H9 (cell line): ENCODE measurements at regions not wholly inside any gene's neighbourhood (a gene's known extent, or its start where the extent isn't known, plus 50 kb on each side); places are given as distances from the start of the nearest gene placed in this dataset.

Experiments used
- DNase-seq: peaks from one replicate; pipeline ENCODE4 v3.0.0-alpha.2; 2017
- H2AFZ ChIP-seq: one replicate; pipeline ENCODE4 v1.6.1; 2013; ENCODE audit warnings: mild to moderate bottlenecking, low read length, control low read depth, moderate library complexity
- H2AK5ac ChIP-seq: 2 replicates; pipeline ENCODE4 v1.6.1; 2013; ENCODE audit warnings: low read length, control low read depth, mixed read lengths; ENCODE audit not compliant: insufficient read length
- H2BK120ac ChIP-seq: one replicate; pipeline ENCODE4 v1.6.1; 2013; ENCODE audit warnings: low read depth, mild to moderate bottlenecking, low read length, control low read depth, inconsistent platforms; ENCODE audit not compliant: poor library complexity, severe bottlenecking
- H2BK12ac ChIP-seq: 2 replicates; pipeline ENCODE4 v1.6.1; 2013; ENCODE audit warnings: low read length, control low read depth, mixed read lengths, low read depth; ENCODE audit not compliant: insufficient read length
- H2BK15ac ChIP-seq: 2 replicates; pipeline ENCODE4 v1.6.1; 2013; ENCODE audit warnings: low read depth, low read length, control low read depth
- H2BK20ac ChIP-seq: one replicate; pipeline ENCODE4 v1.6.1; 2013; ENCODE audit warnings: low read depth, mild to moderate bottlenecking, low read length, control low read depth, inconsistent platforms; ENCODE audit not compliant: poor library complexity, severe bottlenecking
- H2BK5ac ChIP-seq: 2 replicates; pipeline ENCODE4 v1.6.1; 2013; ENCODE audit warnings: low read length, control low read depth, mixed read lengths; ENCODE audit not compliant: insufficient read length
- H3K14ac ChIP-seq: 2 replicates; pipeline ENCODE4 v1.6.1; 2013; ENCODE audit warnings: low read length, control low read depth; ENCODE audit not compliant: insufficient read depth
- H3K18ac ChIP-seq: 2 replicates; pipeline ENCODE4 v1.6.1; 2013; ENCODE audit warnings: low read depth, mild to moderate bottlenecking, mixed read lengths, low read length, control low read depth; ENCODE audit not compliant: insufficient read length
- H3K23ac ChIP-seq: 2 replicates; pipeline ENCODE4 v1.6.1; 2013; ENCODE audit warnings: low read length, control low read depth, mixed read lengths, low read depth; ENCODE audit not compliant: insufficient read length
- H3K23me2 ChIP-seq: 2 replicates; pipeline ENCODE4 v1.6.1; 2013; ENCODE audit warnings: low read depth, mild to moderate bottlenecking, mixed read lengths, low read length, control low read depth; ENCODE audit not compliant: insufficient read length, poor library complexity, severe bottlenecking
- H3K27ac ChIP-seq: 2 replicates; pipeline ENCODE4 v1.5.1; 2013; ENCODE audit warnings: low read length, control low read depth, mixed read lengths, low read depth; ENCODE audit not compliant: insufficient read length
- H3K27me3 ChIP-seq: 2 replicates; pipeline ENCODE4 v1.6.1; 2013; ENCODE audit warnings: low read length, control low read depth, inconsistent platforms; ENCODE audit not compliant: insufficient read depth
- H3K4ac ChIP-seq: 2 replicates; pipeline ENCODE4 v1.6.1; 2013; ENCODE audit warnings: low read depth, mild to moderate bottlenecking, control low read depth, inconsistent platforms, low read length, moderate library complexity
- H3K4me1 ChIP-seq: 2 replicates; pipeline ENCODE4 v1.6.1; 2013; ENCODE audit warnings: low read length, control low read depth, inconsistent platforms; ENCODE audit not compliant: insufficient read depth
- H3K4me2 ChIP-seq: 2 replicates; pipeline ENCODE4 v1.6.1; 2013; ENCODE audit warnings: low read length, control low read depth, mixed read lengths; ENCODE audit not compliant: insufficient read length, insufficient read depth
- H3K56ac ChIP-seq: 2 replicates; pipeline ENCODE4 v1.6.1; 2013; ENCODE audit warnings: low read depth, mild to moderate bottlenecking, mixed read lengths, low read length, control low read depth; ENCODE audit not compliant: insufficient read length
- H3K79me1 ChIP-seq: 2 replicates; pipeline ENCODE4 v1.6.1; 2013; ENCODE audit warnings: low read depth, mild to moderate bottlenecking, moderate library complexity, low read length, control low read depth, inconsistent platforms; ENCODE audit not compliant: insufficient read depth, poor library complexity, severe bottlenecking
- H3K79me2 ChIP-seq: 2 replicates; pipeline ENCODE4 v1.6.1; 2013; ENCODE audit warnings: low read length, control low read depth, inconsistent platforms; ENCODE audit not compliant: insufficient read depth
- H3K9ac ChIP-seq: 2 replicates; pipeline ENCODE4 v1.6.1; 2013; ENCODE audit warnings: low read length, control low read depth, mixed read lengths; ENCODE audit not compliant: insufficient read length; ENCODE audit errors: extremely low read depth
- H3K9me3 ChIP-seq: one replicate; pipeline ENCODE4 v1.6.1; 2013; ENCODE audit warnings: low read depth, low read length, inconsistent platforms; ENCODE audit not compliant: control insufficient read depth
- H3T11ph ChIP-seq: one replicate; pipeline ENCODE4 v1.6.1; 2013; ENCODE audit warnings: mild to moderate bottlenecking, low read length, control low read depth, inconsistent platforms
- H4K20me1 ChIP-seq: one replicate; pipeline ENCODE4 v1.6.1; 2013; ENCODE audit not compliant: control insufficient read depth, insufficient read length, insufficient read depth
- H4K5ac ChIP-seq: 2 replicates; pipeline ENCODE4 v1.6.1; 2013; ENCODE audit warnings: low read depth, mild to moderate bottlenecking, mixed read lengths, low read length, control low read depth; ENCODE audit not compliant: insufficient read length
- H4K8ac ChIP-seq: replicated peaks from 2 replicates; pipeline ENCODE4 v1.6.1; 2013; ENCODE audit warnings: low read length, control low read depth, mixed read lengths, low read depth; ENCODE audit not compliant: insufficient read length
- H4K91ac ChIP-seq: 2 replicates; pipeline ENCODE4 v1.6.1; 2013; ENCODE audit warnings: low read depth, mild to moderate bottlenecking, moderate library complexity, mixed read lengths, low read length, control low read depth; ENCODE audit not compliant: insufficient read length
- H3K27ac Mint-ChIP-seq, 3 experiments: 2 replicates in 2 of 3; 3 replicates in 1 of 3; pipeline ENCODE4 v1.8.0; 2020 to 2021; ENCODE audit warnings: mixed read lengths in 3 of 3, mild to moderate bottlenecking in 1 of 3, moderate library complexity in 1 of 3
- H3K27me3 Mint-ChIP-seq: 2 replicates; pipeline ENCODE4 v1.8.0; 2021; ENCODE audit warnings: low read depth, mild to moderate bottlenecking, moderate library complexity, mixed read lengths
- H3K36me3 Mint-ChIP-seq, 3 experiments: 2 replicates in 2 of 3; 3 replicates in 1 of 3; pipeline ENCODE4 v1.8.0; 2020 to 2021; ENCODE audit warnings: low read depth in 3 of 3, mixed read lengths in 3 of 3; ENCODE audit not compliant: insufficient read depth in 1 of 3
- H3K4me1 Mint-ChIP-seq, 2 experiments: 2 replicates each; pipeline ENCODE4 v1.8.0; 2020; ENCODE audit warnings: mixed read lengths in 2 of 2
- H3K4me3 Mint-ChIP-seq, 2 experiments: 2 replicates in 1 of 2; 3 replicates in 1 of 2; pipeline ENCODE4 v1.8.0; 2020 to 2021; ENCODE audit warnings: mild to moderate bottlenecking in 2 of 2, mixed read lengths in 2 of 2, moderate library complexity in 1 of 2
- H3K9me3 Mint-ChIP-seq, 2 experiments: 2 replicates in 1 of 2; 3 replicates in 1 of 2; pipeline ENCODE4 v1.8.0; 2020; ENCODE audit warnings: mild to moderate bottlenecking in 2 of 2, mixed read lengths in 2 of 2, moderate library complexity in 1 of 2
- WGBS: extraction: QIAGEN DNeasy Blood & Tissue Kit; methylation state at CpG from one replicate; pipeline ENCODE4 v1.1.7; 2013; ENCODE audit warnings: missing lambda C conversion rate, low lambda C conversion rate, mixed read lengths; ENCODE audit not compliant: insufficient read length; ENCODE audit errors: extremely low coverage; 5-methylcytosine and 5-hydroxymethylcytosine counted together
- TF ChIP-seq, protein P1 (sequence below): fragments of 200-600 bp; sonication (generic); conservative IDR thresholded peaks from 3 replicates; pipeline ENCODE4 v1.8.0; 2021; ENCODE audit warnings: antibody characterized with exemption, mild to moderate bottlenecking

DNA sequence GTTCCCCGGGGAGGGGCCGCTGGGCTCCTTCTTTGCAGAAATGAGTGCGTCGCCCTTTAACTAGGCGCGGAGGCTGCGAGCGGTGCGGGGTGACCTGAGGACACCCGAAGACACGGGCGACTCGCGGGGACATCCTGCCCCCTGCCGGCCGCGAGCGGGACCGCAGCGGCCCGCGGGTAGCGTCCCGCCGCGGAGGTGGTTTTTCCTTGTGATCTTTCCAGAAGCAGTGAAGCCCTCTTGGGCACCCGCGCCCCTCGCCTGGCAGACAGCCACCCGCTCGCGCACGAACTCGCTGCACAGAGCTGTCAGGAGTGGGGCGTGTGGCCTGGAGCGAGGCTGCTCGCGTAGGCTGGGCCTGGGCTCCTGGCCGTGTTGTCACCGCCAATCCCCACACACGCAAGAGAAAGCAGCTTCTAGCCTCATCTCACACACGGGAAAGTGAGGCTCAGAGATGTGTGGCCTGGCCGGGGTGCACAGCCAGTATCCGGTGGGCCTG, 67.2 kb downstream of the DIO3 start:
- Histone ChIP-seq H3K4me1 (no peaks in the 10 kb centered on the region), H3T11ph (no peak overlapping the region), H3K9ac (no peak overlapping the region), H3K27ac (no peak overlapping the region), H3K9me3 (no peaks in the 10 kb centered on the region), H3K79me2 (no peaks in the 10 kb centered on the region), H3K18ac (no peak overlapping the region), H2AFZ (no peak overlapping the region), H3K56ac (no peak overlapping the region), H3K14ac (no peak overlapping the region), H3K23me2 (no peaks in the 10 kb centered on the region), H2BK12ac (no peak overlapping the region), H2BK20ac (no peak overlapping the region), H2BK5ac (no peak overlapping the region), H2BK120ac (no peak overlapping the region), H3K79me1 (no peaks in the 10 kb centered on the region), H3K4me2 (no peak overlapping the region), H3K27me3 (no peaks in the 10 kb centered on the region; the same call in 1 of the 2 replicates), H3K4ac (no peak overlapping the region), H2BK15ac (no peak overlapping the region), H4K8ac (no peak overlapping the region), H2AK5ac (no peak overlapping the region), H4K20me1 (no peaks in the 10 kb centered on the region), H4K5ac (no peak overlapping the region), H3K23ac (no peak overlapping the region), H4K91ac (no peak overlapping the region)
- peaks cover 45% of the 10 kb centered on the region for H3K27me3 Mint-ChIP-seq
- no peaks in the 10 kb centered on the region for H3K9me3 Mint-ChIP-seq
- WGBS: no CpG with 5 or more reads among the region's 44 CpGs
- H3K27ac Mint-ChIP-seq: no peak overlapping the region
- DNase-seq: peak; percentile 80
- TF ChIP-seq, protein P1, sequence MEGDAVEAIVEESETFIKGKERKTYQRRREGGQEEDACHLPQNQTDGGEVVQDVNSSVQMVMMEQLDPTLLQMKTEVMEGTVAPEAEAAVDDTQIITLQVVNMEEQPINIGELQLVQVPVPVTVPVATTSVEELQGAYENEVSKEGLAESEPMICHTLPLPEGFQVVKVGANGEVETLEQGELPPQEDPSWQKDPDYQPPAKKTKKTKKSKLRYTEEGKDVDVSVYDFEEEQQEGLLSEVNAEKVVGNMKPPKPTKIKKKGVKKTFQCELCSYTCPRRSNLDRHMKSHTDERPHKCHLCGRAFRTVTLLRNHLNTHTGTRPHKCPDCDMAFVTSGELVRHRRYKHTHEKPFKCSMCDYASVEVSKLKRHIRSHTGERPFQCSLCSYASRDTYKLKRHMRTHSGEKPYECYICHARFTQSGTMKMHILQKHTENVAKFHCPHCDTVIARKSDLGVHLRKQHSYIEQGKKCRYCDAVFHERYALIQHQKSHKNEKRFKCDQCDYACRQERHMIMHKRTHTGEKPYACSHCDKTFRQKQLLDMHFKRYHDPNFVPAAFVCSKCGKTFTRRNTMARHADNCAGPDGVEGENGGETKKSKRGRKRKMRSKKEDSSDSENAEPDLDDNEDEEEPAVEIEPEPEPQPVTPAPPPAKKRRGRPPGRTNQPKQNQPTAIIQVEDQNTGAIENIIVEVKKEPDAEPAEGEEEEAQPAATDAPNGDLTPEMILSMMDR: peak; percentile 99
- no peak overlapping the region for H3K4me3 Mint-ChIP-seq
- H3K4me1 Mint-ChIP-seq: peaks cover 10 to 13% of the 10 kb centered on the region in 2 experiments
- no peaks in the 10 kb centered on the region for H3K36me3 Mint-ChIP-seq
